Hepatocyte (in vitro differentiated cells): ENCODE measurements at regions not wholly inside any gene's neighbourhood (a gene's known extent, or its start where the extent isn't known, plus 50 kb on each side); places are given as distances from the start of the nearest gene placed in this dataset.
A peak's percentile ranks its signal among the peaks of the same experiment; 100 is the strongest.

Experiments used
- DNase-seq: peaks from one replicate; pipeline ENCODE4 v3.0.0-alpha.2; 2016; ENCODE audit warnings: low spot score
- H2AFZ ChIP-seq: fragments of 200-600 bp; sonication (generic); 2 replicates; pipeline ENCODE4 v1.6.0; 2016; ENCODE audit warnings: antibody characterized with exemption, mild to moderate bottlenecking
- H3K27ac ChIP-seq: fragments of 200-600 bp; sonication (generic); 2 replicates; pipeline ENCODE4 v1.5.1; 2016; ENCODE audit warnings: mild to moderate bottlenecking
- H3K27me3 ChIP-seq: fragments of 200-600 bp; sonication (generic); 2 replicates; pipeline ENCODE4 v1.6.1; 2016
- H3K36me3 ChIP-seq: fragments of 200-600 bp; sonication (generic); replicated peaks from 2 replicates; pipeline ENCODE4 v1.5.1; 2016; ENCODE audit warnings: low read depth; ENCODE audit not compliant: insufficient read depth
- H3K4me1 ChIP-seq: fragments of 200-600 bp; sonication (generic); 2 replicates; pipeline ENCODE4 v1.5.1; 2016; ENCODE audit warnings: mild to moderate bottlenecking, moderate library complexity; ENCODE audit not compliant: insufficient read depth
- H3K4me2 ChIP-seq: fragments of 200-600 bp; sonication (generic); 2 replicates; pipeline ENCODE4 v1.6.0; 2016
- H3K4me3 ChIP-seq: fragments of 200-600 bp; sonication (generic); 2 replicates; pipeline ENCODE4 v1.5.1; 2016; ENCODE audit warnings: mild to moderate bottlenecking
- H3K79me2 ChIP-seq: fragments of 200-600 bp; sonication (generic); 2 replicates; pipeline ENCODE4 v1.6.0; 2017; ENCODE audit warnings: mild to moderate bottlenecking
- H3K9me2 ChIP-seq: fragments of 200-600 bp; sonication (generic); replicated peaks from 2 replicates; pipeline ENCODE4 v1.6.0; 2017; ENCODE audit warnings: mild to moderate bottlenecking; ENCODE audit not compliant: insufficient read depth
- H3K9me3 ChIP-seq: fragments of 200-600 bp; sonication (generic); 2 replicates; pipeline ENCODE4 v1.5.1; 2016; ENCODE audit warnings: low read depth, mild to moderate bottlenecking
- H4K20me1 ChIP-seq: fragments of 200-600 bp; sonication (generic); 2 replicates; pipeline ENCODE4 v1.6.0; 2016; ENCODE audit warnings: mild to moderate bottlenecking; ENCODE audit not compliant: insufficient read depth, poor library complexity, severe bottlenecking
- CTCF ChIP-seq: fragments of 200-600 bp; sonication (generic); IDR thresholded peaks from 2 replicates; pipeline ENCODE4 v1.5.1; 2016; ENCODE audit warnings: antibody characterized with exemption, mild to moderate bottlenecking; ENCODE audit not compliant: poor library complexity
- EZH2 ChIP-seq: fragments of 200-600 bp; sonication (generic); IDR thresholded peaks from 2 replicates; pipeline ENCODE4 v1.6.1; 2016; ENCODE audit warnings: antibody characterized with exemption, mild to moderate bottlenecking, borderline replicate concordance
- EZH2phosphoT487 ChIP-seq: fragments of 200-600 bp; sonication (generic); IDR thresholded peaks from one replicate; pipeline ENCODE4 v1.6.1; 2018; ENCODE audit warnings: antibody characterized with exemption, mild to moderate bottlenecking, low read depth, moderate library complexity; ENCODE audit not compliant: unreplicated experiment, severe bottlenecking
- WGBS: methylation state at CpG from one replicate; pipeline ENCODE4 v1.1.6; 2016; ENCODE audit warnings: low lambda C conversion rate; ENCODE audit errors: missing lambda C conversion rate; 5-methylcytosine and 5-hydroxymethylcytosine counted together

- H3K79me2 ChIP-seq: no peaks in the 10 kb centered on the region
- WGBS: 62% methylated on average over 3 of the region's 3 CpGs
- H3K27ac ChIP-seq: no peak overlapping the region
- H3K4me2 ChIP-seq: no peak overlapping the region
- no peaks in the 10 kb centered on the region for H3K27me3 ChIP-seq
- no peaks in the 10 kb centered on the region for H4K20me1 ChIP-seq
- H3K4me1 ChIP-seq: peaks cover 12% of the 10 kb centered on the region
- DNase-seq: no peak
- TF ChIP-seq EZH2 (no peak), EZH2phosphoT487 (no peak), CTCF (no peak)
- H3K9me2 ChIP-seq: no peaks in the 10 kb centered on the region
- H3K9me3 ChIP-seq: no peaks in the 10 kb centered on the region
- no peak overlapping the region for H2AFZ ChIP-seq
- no peak overlapping the region for H3K4me3 ChIP-seq
- no peaks in the 10 kb centered on the region for H3K36me3 ChIP-seq
Observed at GRCh38 chr15:95362306-95362705, 968.2 kb upstream of the NR2F2 start.

DNA sequence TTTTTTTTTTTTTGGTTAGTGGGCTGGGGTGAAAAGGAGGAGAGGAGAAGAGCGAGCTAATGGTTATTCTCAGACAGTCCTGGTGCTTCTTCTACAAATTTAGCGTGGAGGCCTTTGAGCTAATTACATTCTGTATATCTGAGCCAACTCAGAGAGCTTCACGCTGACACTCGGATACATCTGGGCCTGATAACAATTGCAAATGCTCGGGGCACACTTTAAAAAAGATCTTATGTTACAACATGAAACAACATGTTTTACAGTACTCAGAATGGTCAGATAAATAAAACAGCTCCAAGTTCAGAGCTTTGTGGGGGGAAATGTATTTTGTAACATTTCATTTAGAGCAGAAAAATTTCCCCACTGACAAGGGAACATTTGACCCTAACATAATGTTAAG, 966.9 kb upstream of the NR2F2 start:
- H2AFZ ChIP-seq: no peak overlapping the region

DNA sequence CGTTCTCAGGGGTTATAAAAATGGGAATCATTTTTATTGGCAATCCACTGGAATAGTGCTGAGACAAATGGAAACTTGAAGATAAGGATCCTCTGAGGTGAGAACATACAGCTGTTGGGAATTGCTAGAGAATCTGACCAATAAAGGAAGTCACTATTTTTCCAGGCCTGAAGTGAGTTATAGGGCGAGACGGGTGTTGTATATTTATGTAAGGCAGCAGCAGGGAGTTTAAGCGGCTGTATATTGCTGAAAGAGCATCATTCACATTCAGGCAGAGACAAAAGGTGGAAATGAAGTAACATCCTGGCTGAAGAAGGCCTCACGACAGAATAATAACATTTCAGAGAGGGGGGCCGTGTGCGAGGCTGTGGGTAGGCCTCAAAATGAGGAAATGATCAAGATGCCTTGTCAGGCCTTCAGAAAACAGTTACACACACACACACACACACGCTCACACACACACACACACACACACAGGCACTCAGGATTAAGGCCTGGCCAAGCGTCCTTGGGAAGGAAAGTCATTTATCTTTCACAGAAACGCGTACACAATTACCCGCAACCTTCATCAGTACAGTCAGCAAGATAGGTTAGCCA, 964.9 kb upstream of the NR2F2 start:
- H4K20me1 ChIP-seq: no peaks in the 10 kb centered on the region
- no peak overlapping the region for H3K4me2 ChIP-seq
- H3K36me3 ChIP-seq: no peaks in the 10 kb centered on the region
- DNase-seq: peak; percentile 10
- no peak overlapping the region for H2AFZ ChIP-seq
- no peaks in the 10 kb centered on the region for H3K9me2 ChIP-seq
- no peaks in the 10 kb centered on the region for H3K27me3 ChIP-seq
- H3K27ac ChIP-seq: no peak overlapping the region
- no peaks in the 10 kb centered on the region for H3K9me3 ChIP-seq
- H3K79me2 ChIP-seq: no peaks in the 10 kb centered on the region
- peaks cover 12% of the 10 kb centered on the region for H3K4me1 ChIP-seq
- H3K4me3 ChIP-seq: no peak overlapping the region
- 64% methylated on average over 12 of the region's 12 CpGs for whole genome bisulfite sequencing
- TF ChIP-seq EZH2 (no peak), CTCF (no peak), EZH2phosphoT487 (no peak)

More for the DNA sequence above, 966.9 kb upstream of the NR2F2 start:
- TF ChIP-seq CTCF (no peak), EZH2 (no peak), EZH2phosphoT487 (no peak)
- DNase-seq: no peak
- peaks cover 12% of the 10 kb centered on the region for H3K4me1 ChIP-seq
- H3K79me2 ChIP-seq: no peaks in the 10 kb centered on the region
- H3K36me3 ChIP-seq: no peaks in the 10 kb centered on the region
- H3K27ac ChIP-seq: peak overlapping the region; percentile 35
- H4K20me1 ChIP-seq: no peaks in the 10 kb centered on the region
- no peak overlapping the region for H3K4me2 ChIP-seq
- WGBS: 48% methylated on average over 5 of the region's 5 CpGs
- no peaks in the 10 kb centered on the region for H3K27me3 ChIP-seq
- H3K4me3 ChIP-seq: no peak overlapping the region
- H3K9me2 ChIP-seq: no peaks in the 10 kb centered on the region
- H3K9me3 ChIP-seq: no peaks in the 10 kb centered on the region

GRCh38 chr15:95368191-95368590, 962.3 kb upstream of the NR2F2 start:
- Histone ChIP-seq H3K9me3 (no peaks in the 10 kb centered on the region), H3K4me2 (no peak overlapping the region), H3K36me3 (no peaks in the 10 kb centered on the region), H3K4me1 (peaks cover 12% of the 10 kb centered on the region), H3K27ac (no peak overlapping the region), H3K4me3 (no peak overlapping the region), H2AFZ (no peak overlapping the region), H4K20me1 (no peaks in the 10 kb centered on the region), H3K9me2 (no peaks in the 10 kb centered on the region), H3K79me2 (no peaks in the 10 kb centered on the region), H3K27me3 (no peaks in the 10 kb centered on the region)
- WGBS: 59% methylated on average over 5 of the region's 5 CpGs
- no peak for DNase-seq
- TF ChIP-seq EZH2 (no peak), CTCF (no peak), EZH2phosphoT487 (no peak)
